ENCODE measurements at regions not wholly inside any gene's neighbourhood (a gene's known extent, or its start where the extent isn't known, plus 50 kb on each side); places are given as distances from the start of the nearest gene placed in this dataset.

DNA sequence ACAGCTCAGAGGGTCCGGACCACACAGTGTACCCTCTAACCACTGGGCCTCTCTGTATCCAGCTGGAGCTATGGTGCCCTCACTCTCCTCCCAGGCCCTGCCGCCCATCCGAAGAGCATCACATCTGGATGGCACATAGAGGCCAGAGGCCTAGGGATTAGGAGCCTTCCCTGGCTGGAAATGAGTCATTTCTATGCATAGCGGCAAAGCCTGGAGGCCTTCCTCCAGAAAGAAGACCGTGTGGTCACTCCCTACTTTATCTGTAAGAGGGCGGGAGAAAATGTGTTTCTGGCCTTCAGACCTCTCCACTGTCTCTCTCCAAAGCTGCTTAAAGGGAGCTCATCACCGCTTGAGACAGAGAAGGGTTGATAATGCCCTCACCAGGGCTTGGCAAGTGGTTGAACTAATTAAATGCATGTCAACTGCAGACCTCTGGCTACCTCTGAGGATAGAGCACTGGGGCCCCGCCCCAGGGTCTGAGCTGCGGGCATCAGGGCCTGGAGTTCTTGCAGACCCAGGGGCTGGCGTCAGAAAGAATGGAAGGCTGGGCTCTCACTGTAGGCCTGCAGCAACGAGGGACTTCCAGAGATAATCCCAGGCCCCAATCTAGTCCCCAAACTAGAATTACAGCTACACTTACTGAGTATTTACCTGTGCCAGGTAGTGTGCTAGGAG, 122.2 kb downstream of the IRX5 start:
- TF ChIP-seq HDGF (IDR thresholded peaks at IDR 0.05; ENCODE audit: borderline replicate concordance) (no peak), ZNF384 (IDR thresholded peaks at IDR 0.05) (no peak), ELF4 (IDR thresholded peaks at IDR 0.05) (no peak)

All from HEK293T (cell line).